Glomerular endothelial cell (primary cell): ENCODE measurements at regions not wholly inside any gene's neighbourhood (a gene's known extent, or its start where the extent isn't known, plus 50 kb on each side); places are given as distances from the start of the nearest gene placed in this dataset.
"Not testable (repeated sequence)": the region's sequence is repeated elsewhere in the genome, so short reads cannot be mapped to it uniquely, and the experiment has no call there.

Experiments used
- DNase-seq: peaks from one replicate; pipeline ENCODE4 v3.0.0-alpha.2; 2011; ENCODE audit warnings: low read depth, low spot score; ENCODE audit errors: extremely low read depth

- DNase-seq, result peak; percentile 27
These were observed 84.6 kb upstream of the NAV2 start for GRCh38 chr11:19628018-19628417.

- no peak for DNase-seq
These were observed 85.1 kb upstream of the NAV2 start for GRCh38 chr11:19627566-19627965.

- no peak for DNase-seq
These were observed 87.2 kb upstream of the NAV2 start for GRCh38 chr11:19625438-19625837.

DNA sequence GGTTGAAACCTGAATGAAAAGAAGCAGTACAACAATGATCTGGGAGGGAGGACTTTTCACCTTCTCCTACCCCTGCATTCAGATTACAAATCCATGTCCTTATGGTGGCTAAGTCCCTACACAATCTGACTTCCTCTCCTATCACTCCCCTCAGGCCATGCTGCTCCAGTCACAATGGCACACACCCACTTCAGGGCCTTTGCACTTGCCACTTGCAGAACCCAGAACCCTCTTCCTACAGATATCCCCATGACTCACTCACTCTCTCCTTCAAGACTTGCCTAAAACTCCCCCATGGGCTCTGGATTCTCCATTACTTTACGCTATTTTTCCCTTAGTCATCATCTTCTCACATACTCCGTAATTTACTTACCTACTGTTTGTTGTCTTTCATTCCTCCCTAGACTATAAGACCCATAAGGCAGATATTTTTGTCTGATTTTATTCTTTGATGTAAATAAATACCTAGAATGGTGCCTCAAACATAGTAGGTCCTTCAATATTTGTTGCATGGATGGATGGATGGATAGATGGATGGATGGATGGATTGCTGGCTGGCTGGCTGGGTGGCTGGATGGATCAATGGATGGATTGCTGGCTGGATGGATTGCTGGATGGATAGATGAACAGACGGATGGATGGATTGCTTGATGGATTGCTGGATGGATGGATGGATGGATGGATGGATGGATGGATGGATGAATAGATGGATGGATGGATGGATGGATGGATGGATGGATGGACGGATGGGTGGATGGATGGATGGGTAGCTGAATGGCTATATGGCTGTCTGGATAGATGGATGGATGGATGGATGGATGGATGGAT, 94.7 kb upstream of the NAV2 start:
- no peak for DNase-seq

DNA sequence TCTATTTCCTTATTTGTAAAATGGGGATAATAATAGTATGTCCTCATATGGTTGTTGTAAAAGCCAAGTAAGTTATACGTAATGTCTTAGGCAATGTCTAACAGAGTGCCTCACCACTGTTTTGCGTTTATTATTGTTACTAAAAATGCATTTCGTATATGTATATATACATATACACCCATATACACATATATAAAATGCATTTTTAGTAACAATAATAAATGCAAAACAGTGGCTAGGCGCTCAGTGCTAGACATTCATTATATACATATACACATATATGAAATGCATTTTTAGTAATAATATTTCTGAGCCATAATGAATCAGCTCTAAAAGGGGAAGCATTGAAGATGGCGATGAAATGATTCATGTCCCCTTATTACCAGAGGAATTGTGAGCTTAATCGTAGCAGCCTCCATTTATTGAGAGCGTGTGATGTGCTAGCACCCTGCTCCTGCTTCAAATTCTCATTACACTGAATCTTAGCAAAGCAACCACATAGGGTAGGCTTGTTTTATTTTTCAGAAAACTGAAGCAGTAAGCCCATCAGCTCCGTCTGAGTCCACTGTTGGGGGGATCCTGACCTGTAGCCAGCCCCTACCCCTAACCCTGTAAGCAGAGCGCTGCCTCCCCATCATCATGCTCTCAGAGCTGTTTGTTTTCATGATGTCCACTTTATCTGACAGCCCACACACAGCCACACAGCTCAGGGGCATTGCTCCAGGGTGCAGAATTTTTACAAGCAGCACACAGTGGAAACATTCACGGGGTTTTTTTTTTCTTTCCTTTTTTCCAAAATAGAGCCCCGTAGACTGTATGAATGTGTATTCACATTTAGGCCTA, 97.1 kb upstream of the NAV2 start:
- no peak for DNase-seq

- DNase-seq, result no peak
These were observed 98.2 kb upstream of the NAV2 start for GRCh38 chr11:19614370-19614940.

DNA sequence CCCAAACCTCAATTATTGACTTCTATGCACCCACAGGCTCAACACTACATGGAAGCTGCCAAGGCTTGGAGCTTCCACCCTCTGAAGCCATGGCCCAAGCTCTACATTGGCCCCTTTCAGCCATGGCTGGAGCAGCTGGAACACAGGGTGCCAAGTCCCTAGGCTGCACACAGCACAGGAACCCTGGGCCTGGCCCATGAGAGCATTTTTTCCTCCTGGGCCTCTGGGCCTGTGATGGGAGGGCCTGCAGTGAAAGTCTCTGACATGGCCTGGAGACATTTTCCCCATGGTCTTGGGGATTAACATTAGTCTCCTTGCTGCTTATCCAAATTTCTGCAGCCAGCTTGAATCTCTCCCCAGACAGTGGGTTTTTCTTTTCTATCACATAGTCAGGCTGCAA, 100.6 kb upstream of the NAV2 start:
- DNase-seq, result not testable (repeated sequence)

GRCh38 chr11:19607656-19608360, 104.8 kb upstream of the NAV2 start:
- no peak for DNase-seq

DNA sequence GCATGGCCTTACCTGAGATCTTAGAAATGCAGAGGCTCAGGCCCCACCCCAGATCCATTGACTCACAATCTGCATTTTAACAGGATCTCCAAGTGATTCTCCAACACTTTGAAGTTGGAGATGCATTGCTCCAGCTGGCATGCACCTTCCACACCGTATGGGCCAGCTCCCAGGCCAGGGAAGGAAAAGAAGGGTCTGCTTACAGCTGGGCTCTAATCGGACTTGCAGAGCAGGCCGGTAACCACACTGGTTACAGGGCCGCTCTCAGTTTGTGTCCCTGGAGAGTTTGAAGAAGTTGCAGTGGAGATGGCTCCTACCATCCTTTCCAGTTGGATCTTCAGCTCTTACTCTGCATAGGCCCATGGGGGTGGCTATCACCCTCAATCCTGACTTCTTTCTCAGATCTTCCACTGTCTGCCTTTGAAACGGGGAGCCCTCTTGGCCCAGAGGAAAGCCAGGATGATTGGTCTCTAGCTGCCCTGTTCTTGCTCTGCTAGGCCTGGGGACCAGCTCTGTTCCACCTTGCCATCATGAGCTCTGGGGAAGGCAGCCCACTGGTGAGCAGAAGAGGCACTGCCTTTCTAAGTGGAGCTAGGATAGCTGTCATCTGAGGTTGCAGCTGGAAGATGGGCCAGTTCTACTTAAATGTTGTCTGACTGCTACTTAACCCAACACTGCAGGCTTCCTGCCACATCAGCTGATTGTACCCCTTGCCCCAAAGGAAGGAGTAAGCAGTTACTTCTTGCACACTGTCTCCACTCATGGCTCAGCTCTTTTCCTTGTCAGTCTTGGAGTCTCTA, 105.6 kb upstream of the NAV2 start:
- no peak for DNase-seq

- no peak for DNase-seq
These were observed 106.9 kb upstream of the NAV2 start for GRCh38 chr11:19605520-19606371.

GRCh38 chr11:19604679-19605375, 107.8 kb upstream of the NAV2 start:
- no peak for DNase-seq

- DNase-seq, result no peak
These were observed 108.9 kb upstream of the NAV2 start for GRCh38 chr11:19603771-19604170.

DNA sequence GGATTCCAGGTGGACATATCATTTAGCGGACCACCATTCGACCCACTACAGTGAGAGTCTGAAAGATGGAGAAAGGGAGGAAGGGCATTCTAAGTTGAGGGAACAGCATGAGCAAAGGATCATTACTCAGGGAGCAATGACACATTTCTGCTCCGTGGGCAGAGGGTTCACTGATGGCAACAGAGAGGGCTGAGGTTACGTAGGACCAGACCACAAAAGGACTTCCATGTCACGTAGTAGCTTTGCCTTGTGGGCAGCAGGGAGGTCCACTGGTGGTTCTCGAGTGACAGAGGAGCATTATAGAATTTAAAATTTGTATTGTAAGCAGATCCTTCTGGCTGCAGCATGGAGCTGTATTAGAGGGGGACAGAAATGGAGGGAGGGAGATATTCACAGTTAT, 109.7 kb upstream of the NAV2 start:
- no peak for DNase-seq

DNA sequence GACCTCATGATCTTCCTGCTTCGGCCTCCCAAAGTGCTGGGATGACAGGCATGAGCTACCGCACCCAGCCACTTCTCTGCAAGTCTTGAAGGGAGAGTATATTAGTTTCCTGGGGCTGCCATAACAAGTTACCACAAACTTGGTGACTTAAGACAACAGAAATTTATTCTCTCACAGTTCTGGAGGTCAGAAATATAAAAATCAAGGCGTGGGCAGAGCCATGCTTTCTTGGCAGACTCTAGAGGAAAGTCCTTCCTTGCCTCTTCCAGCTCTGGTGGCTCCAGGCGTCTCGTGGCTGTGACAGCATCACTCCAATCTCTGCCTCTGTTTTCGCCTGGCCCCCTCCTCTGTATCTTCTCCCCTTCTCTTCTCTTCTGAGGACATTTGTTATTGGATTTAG, 110.2 kb upstream of the NAV2 start:
- DNase-seq, result no peak

GRCh38 chr11:19601235-19601634, 111.4 kb upstream of the NAV2 start:
- no peak for DNase-seq

DNA sequence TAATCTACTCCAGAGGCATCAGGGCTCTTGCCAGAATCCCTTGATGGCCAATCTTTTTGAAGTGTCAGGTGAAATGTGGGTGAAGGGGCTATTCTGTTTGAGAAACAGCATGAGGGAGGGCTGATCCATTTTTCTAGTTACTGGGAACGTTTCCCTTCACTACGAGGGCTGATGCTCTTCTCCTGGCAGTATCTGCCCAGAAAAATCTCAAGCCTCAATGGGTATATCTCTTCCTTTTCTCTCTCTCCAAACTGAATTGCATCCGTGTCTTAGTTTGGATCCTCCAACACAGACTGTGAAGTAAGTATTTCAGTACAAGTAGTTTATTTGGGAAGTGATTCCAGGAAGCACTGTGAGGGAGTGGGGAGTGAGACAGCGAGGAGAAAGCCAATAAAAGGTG, 113.0 kb upstream of the NAV2 start:
- no peak for DNase-seq

GRCh38 chr11:19598876-19599486, 113.7 kb upstream of the NAV2 start:
- DNase-seq, result no peak

GRCh38 chr11:19598456-19598855, 114.2 kb upstream of the NAV2 start:
- DNase-seq, result no peak
